Hematopoietic multipotent progenitor cell treated with erythropoietin and hydrocortisone succinate and interleukin-3 and kit ligand, for 6 days (in vitro differentiated cells): ENCODE measurements at regions not wholly inside any gene's neighbourhood (a gene's known extent, or its start where the extent isn't known, plus 50 kb on each side); places are given as distances from the start of the nearest gene placed in this dataset.

Experiments
- DNase-seq: peaks from one replicate; pipeline ENCODE4 v3.0.0-alpha.2; 2015

- DNase-seq = no peak
These were observed 288.6 kb downstream of the ICE1 start for GRCh38 chr5:5711112-5711511.

DNA sequence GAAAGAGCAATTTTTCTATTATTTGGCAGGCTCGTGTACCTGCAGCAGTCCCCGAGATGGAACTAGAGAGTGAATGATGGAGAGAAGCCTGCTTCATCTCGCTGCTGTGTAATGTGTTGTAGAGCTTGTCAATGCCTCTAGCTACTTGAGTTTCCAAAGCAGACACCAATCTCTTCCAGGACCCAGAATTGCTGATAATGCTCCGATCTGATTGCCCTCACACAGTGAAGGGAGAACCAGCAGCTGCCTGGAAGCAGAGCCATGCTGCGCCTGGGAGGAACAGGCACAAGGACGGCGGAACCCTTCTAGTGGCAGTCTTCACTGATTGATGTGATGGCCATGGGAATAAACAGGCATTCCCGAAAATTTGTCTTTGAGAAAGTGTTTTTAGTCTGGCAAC is 288.0 kb downstream of the ICE1 start:
- no peak for DNase-seq

GRCh38 chr5:5708367-5708919 is 286.0 kb downstream of the ICE1 start:
- no peak for DNase-seq

DNA sequence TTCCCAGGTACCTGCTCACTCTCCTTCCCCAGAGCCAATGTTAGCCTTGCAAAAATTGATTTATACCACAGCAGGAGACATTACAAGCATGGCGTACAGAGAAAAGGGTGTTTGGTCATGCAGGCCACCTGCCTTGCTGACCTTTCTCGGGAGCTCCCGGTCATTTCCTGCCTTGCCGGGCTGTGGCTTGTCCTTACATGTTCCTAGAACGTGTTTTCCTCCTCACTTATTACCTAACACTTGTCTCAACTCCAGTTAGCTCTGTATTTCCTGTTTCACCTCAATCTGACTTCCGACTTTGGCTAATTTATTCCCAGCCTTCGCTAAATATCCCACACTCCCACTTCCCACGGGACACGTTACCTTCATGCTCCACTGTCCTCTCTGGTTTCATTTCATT is 282.5 kb downstream of the ICE1 start:
- DNase-seq = no peak

DNA sequence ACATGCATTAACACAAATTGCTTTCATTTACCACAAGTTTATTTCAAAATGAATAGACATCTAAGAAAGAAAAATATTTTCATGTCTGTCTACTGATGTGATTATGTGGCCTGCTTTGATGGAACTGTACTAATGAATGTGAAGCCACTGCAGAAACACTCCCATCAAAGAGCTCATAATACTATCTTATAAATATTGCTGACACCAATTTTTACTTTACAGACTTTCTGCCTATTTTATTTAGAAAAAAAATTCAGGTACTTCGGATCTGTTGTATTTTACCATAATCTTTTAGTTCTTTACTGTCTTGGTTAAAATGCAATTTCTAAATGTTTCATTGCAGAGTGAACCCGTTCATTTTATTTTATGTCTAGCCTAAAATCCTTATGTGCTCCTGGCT is 281.9 kb downstream of the ICE1 start:
- DNase-seq = no peak

DNA sequence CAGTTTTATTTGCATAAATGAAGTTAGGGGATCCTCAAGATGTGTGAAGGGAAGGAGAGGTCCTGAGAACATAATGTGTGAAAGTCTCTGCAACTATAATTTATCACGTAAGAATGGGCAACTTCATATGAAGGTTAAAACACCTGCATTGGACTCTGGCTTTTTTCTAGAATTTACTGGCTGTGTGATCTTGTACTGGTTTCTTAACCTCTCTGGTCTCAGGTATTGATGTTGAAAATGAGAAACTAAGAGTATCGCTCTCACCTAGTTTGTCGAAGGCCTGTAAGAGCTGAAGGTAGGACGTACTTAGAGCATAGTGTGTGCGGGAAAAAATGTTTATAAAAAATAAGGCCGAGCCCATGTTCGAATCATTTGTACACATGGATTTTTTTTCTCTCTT is 280.5 kb downstream of the ICE1 start:
- no peak for DNase-seq

DNA sequence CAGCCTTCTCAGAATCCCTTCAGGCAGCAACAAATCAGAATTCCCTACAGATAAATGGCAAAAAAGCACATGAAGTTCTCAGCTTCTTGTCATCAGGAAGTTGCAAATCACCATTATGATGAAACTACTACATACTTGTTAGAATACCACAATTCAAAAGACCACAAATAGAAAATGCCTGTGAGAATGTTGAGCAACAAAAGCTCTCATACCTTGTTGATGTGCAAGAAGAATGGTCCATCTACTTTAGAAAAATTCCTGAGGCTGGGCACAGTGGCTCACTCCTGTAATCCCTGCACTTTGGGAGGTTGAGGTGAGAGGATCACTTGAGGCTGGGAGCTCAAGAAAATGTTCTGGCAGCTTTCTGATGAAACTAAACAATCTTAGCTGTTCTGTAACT is 278.1 kb downstream of the ICE1 start:
- DNase-seq = no peak

DNA sequence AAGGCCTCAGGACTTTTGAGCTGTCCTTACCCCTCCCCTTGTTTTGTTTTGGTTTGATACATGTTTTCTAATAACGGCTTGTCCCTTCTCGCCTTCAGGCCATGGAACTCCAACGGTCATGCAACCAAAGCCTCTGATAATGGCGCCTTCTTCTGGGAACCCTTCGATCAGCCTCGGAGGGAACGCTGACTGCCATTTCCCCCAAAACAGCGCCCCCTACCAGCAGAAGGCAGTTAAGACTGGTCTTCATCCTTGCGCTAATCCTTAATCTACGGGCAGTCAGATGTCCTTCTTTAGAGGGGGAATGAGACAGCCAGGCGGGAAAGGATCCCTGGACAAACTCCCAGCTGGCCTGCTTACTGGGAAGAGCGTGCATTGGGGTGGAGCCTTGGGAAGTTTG is 276.6 kb downstream of the ICE1 start:
- peak; percentile 2 for DNase-seq

GRCh38 chr5:5695266-5695665 is 272.8 kb downstream of the ICE1 start:
- no peak for DNase-seq

- no peak for DNase-seq
These were observed 266.4 kb downstream of the ICE1 start for GRCh38 chr5:5688925-5689310.

DNA sequence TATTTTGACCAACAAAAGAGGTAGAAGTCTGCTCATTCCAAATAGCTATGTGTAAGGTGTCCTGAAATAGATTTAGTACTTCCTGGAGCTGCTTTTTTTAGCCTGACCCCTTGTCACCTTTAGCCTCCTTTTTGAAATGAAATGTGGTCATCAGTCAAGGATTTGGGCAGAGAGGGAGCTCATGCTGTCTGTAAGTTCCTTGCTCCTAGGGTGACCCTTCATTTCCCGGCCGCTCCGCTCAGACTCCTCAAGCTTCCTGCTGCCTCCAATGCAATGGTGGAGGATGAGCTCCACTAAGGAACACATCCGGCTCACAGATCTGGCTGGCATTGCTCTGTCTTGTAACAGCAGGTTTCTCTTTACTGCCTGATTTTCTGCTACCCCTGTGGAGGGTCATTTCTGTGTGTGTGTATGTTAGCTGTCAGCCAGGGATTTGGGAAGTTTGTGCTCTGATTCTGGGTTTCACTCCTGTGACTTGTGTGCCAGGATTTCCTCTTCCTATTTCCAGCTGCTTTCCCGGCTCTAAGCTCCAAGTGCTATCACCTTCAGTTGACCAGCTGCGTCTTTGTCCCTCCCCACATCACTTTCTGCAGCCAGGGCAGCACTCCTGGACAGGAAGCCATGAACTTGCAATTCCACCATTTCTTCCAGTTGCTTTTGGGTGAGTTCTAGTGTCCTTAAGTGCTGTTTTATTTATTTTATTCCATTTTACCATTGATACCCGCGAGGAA is 265.9 kb downstream of the ICE1 start:
- DNase-seq = no peak

DNA sequence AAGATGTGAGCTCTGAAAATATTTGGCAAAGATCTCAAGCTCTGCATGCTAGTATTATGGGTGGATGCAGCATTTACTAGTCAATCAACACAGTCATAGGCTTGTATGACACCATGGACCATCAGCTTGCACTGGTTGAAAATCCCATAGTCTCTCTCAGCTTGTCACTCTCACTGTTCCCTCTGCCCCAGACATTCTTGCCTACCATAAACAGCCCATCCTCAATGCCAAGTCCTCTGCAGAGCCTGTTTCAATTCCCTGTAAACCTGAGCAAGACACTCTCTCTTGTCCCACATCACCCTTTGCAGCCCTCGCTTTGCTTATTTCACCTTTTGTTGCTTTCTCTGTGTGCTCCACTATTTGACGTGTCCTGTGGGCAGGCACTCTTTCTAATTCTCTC is 264.6 kb downstream of the ICE1 start:
- DNase-seq = no peak

DNA sequence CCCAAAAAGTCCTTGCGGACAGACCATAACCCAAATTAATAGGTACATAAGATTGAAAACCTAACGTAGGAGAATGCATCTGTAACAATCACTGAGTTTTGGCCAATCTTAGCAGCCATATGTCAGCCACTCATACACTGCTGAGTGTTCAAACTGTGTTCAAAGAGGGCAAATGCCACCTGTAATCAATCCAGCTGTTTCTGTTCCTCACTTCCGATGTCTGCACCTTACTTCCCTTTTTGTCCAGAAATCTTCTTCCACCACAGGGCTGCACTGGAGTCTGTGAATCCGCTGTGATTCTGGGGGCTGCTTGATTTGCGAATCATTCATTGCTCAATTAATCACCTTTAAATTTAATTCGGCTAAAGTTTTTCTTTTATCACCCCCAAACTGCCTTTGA is 263.9 kb downstream of the ICE1 start:
- DNase-seq = no peak

DNA sequence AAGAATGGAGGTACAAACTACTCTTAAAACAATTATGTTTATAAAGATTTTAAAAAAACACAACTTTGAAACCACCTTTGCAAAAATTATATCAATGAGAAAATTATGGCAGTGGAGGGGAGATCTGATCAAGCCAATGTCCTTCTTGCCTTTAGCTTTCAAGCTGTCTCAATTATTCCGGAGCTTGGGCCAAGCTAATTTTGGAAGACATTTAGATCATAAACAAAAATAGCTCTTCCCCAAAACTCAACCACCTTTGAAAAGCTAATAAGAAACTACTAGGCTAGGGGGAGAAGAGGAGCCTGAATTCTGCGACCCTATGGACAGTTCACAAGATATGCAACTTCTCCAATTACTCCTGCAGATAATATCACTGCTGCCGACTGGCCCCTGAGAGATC is 263.3 kb downstream of the ICE1 start:
- no peak for DNase-seq

DNA sequence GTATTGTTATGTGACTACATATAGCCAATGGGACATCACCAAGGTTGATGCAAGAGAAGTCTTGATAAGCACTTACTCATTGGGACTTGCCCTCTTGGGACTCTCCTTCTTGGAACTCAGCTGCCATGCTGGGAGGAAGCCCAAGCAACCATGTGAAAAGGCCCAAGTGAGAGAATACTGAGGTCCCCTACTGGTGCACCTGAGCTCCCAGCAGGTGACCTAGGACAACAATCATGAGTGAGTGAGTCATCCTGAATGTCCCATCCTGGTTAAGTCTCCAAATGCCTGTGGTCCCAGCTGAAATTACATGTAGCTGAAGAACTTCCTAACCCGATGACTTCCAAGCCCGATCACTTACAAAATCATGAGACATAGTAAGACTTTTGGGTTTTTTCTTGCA is 260.7 kb downstream of the ICE1 start:
- no peak for DNase-seq

GRCh38 chr5:5678909-5679308 is 256.4 kb downstream of the ICE1 start:
- no peak for DNase-seq

- DNase-seq = no peak
These were observed 255.3 kb downstream of the ICE1 start for GRCh38 chr5:5677738-5678137.

DNA sequence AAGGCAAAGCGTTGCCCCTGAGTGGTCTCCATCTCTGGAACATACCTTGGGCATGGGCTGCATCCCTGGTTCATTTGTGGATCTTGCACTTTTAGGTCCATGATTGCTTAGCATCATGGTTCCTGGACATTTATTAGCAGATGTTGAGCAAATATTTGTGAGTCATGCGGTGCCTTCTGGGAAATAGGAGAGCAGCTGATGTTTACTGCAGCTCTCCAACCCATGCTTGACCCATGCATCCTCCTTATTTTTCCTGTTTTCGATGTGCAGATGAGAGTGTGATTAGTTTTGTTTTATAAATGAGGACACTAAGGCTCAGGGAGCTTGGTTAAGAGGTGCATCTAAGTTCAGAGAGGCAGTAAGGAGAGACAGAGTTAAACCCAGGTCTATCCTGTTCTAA is 253.7 kb downstream of the ICE1 start:
- no peak for DNase-seq

- no peak for DNase-seq
These were observed 253.0 kb downstream of the ICE1 start for GRCh38 chr5:5675511-5675910.

DNA sequence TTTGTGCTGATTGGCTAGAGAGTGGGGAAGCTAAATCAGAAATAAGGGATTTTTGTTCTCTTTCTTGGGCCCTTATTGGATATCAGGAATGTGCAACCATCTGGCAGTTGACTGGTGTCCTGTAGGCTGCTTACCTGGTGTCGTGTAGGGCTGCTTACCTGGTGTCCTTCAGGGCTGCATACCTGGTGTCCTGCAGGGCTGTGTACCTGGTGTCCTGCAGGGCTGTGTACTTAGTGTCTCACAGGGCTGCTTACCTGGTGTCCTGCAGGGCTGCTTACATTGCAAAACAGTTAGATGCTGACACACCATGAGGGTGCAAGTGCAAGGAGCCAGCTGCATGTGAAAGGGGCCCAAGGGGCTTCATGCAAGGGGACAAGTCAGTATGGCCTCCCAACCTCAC is 249.3 kb downstream of the ICE1 start:
- no peak for DNase-seq

DNA sequence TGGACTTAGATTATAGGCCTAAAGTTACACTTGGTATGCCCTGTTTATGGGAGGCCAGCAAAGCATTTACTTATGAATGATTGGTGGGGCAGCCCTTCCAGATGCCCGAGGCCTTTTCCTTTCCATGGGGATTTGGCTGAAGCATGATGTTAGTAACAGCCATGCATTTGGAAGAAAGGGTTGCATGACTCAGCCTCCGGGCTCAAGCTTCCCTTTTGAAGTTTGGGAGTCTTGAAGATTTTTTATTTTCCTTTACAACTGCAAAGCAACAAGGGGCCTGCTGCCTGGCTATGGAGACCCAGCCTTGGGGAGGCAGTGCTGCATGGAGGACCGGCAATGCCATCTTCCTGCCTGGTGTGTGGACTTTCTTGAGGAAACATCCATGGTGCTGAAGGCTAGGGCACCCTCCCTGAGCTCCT is 244.7 kb downstream of the ICE1 start:
- DNase-seq = no peak

GRCh38 chr5:5666369-5666768 is 243.9 kb downstream of the ICE1 start:
- no peak for DNase-seq

GRCh38 chr5:5666076-5666365 is 243.5 kb downstream of the ICE1 start:
- DNase-seq = no peak

DNA sequence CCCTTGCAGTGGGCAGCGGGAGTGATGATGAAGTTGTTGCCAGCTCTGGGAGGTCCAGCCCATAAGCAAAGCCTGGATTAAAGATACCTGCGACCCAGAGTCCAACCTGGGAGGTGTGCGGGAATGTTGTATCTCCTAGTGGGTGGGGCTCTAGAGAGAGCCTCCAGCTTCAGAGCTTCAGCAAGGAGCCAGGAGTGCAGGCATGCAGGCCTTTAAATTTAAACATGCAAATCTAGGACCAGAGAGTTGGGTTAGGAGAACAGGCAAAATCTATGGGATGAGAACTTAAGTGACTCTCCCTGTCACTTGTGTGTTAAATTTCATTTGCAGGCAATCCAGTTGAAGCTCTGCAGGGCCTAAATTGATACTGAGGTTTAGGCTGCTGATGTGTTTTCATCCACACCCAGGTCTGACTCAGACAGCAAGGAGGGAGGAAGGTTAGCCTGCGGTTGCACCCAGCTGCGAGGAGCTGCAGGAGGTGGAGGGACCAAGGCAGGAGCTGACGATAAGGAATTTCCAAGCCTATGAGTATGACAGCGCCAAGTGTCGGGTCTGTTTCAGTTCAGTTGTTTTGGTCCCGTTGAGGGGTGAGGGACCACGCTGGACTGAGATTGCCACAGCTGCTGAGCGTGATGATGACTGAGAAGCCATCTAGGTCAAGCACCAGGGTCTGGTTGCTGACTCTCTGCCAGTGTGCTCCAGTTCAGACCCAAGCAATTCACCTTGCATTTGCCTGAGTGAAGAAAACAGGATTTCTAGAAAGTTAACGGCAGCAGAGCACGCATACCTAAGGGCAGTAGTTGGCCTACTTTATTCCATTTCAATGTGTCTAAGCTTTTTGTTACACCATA is 243.0 kb downstream of the ICE1 start:
- no peak for DNase-seq
